SK-N-SH treated with all-trans-retinoic acid at 6 μM for 48 hours (cell line): ENCODE measurements at regions not wholly inside any gene's neighbourhood (a gene's known extent, or its start where the extent isn't known, plus 50 kb on each side); places are given as distances from the start of the nearest gene placed in this dataset.

ENCODE experiments used
- ATAC-seq: fragments of 200-7000 bp; cut with Tn5 transposase; 3 replicates; pipeline ENCODE4 v1.9.1; 2020; ENCODE audit warnings: mild to moderate bottlenecking, moderate library complexity
- ARNTL ChIP-seq: fragments of 450-650 bp; formaldehyde crosslinking; IDR thresholded peaks from 2 replicates; pipeline ENCODE4 v1.5.0; 2020; ENCODE audit warnings: low read depth, mild to moderate bottlenecking, moderate library complexity, borderline replicate concordance
- CSDC2 ChIP-seq: fragments of 250-450 bp; sonication (Bioruptor Pico); IDR thresholded peaks from 2 replicates; pipeline ENCODE4 v1.5.0; 2020; ENCODE audit warnings: mild to moderate bottlenecking, moderate library complexity
- GLIS3 ChIP-seq: fragments of 250-450 bp; sonication (Bioruptor Pico); IDR thresholded peaks from 2 replicates; pipeline ENCODE4 v1.5.0; 2020; ENCODE audit warnings: mild to moderate bottlenecking, moderate library complexity
- ISL1 ChIP-seq: fragments of 250-450 bp; sonication (Bioruptor Pico); IDR thresholded peaks from 2 replicates; pipeline ENCODE4 v2.1.2; 2022; ENCODE audit warnings: mild to moderate bottlenecking, moderate library complexity
- OSR1 ChIP-seq: fragments of 250-450 bp; sonication (Bioruptor Pico); IDR thresholded peaks from 2 replicates; pipeline ENCODE4 v1.8.0; 2022; ENCODE audit warnings: moderate library complexity, mild to moderate bottlenecking, inconsistent platforms
- PPARA ChIP-seq: fragments of 250-450 bp; sonication (Bioruptor Pico); IDR thresholded peaks from 2 replicates; pipeline ENCODE4 v1.5.0; 2020; ENCODE audit warnings: mild to moderate bottlenecking, borderline replicate concordance
- RARB ChIP-seq: fragments of 250-450 bp; sonication (Bioruptor Pico); IDR thresholded peaks from 2 replicates; pipeline ENCODE4 v1.8.0; 2021; ENCODE audit warnings: mild to moderate bottlenecking, moderate library complexity
- SNAI2 ChIP-seq: fragments of 250-450 bp; sonication (Bioruptor Pico); IDR thresholded peaks from 2 replicates; pipeline ENCODE4 v1.5.0; 2020; ENCODE audit warnings: mild to moderate bottlenecking, moderate library complexity
- TCF4 ChIP-seq: fragments of 250-450 bp; sonication (Bioruptor Pico); IDR thresholded peaks from 2 replicates; pipeline ENCODE4 v1.8.0; 2021; ENCODE audit warnings: mild to moderate bottlenecking, moderate library complexity, borderline replicate concordance
- ZC3H10 ChIP-seq: fragments of 250-450 bp; sonication (Bioruptor Pico); IDR thresholded peaks from 2 replicates; pipeline ENCODE4 v1.5.1; 2021; ENCODE audit warnings: mild to moderate bottlenecking, moderate library complexity
- ZFP3 ChIP-seq: fragments of 250-450 bp; sonication (Bioruptor Pico); IDR thresholded peaks from 2 replicates; pipeline ENCODE4 v1.5.0; 2020; ENCODE audit warnings: mild to moderate bottlenecking, moderate library complexity
- ZFP30 ChIP-seq: fragments of 450-650 bp; formaldehyde crosslinking; IDR thresholded peaks from 2 replicates; pipeline ENCODE4 v1.5.0; 2022; ENCODE audit warnings: mild to moderate bottlenecking, moderate library complexity
- ZNF565 ChIP-seq: fragments of 450-650 bp; formaldehyde crosslinking; conservative IDR thresholded peaks from 2 replicates; pipeline ENCODE4 v1.5.0; 2020; ENCODE audit warnings: low read depth, mild to moderate bottlenecking, moderate library complexity
- ZNF8 ChIP-seq: fragments of 450-650 bp; formaldehyde crosslinking; IDR thresholded peaks from 2 replicates; pipeline ENCODE4 v1.5.0; 2020; ENCODE audit warnings: mild to moderate bottlenecking, moderate library complexity
- TF ChIP-seq, protein P1 (sequence below): fragments of 250-450 bp; sonication (Bioruptor Pico); IDR thresholded peaks from 2 replicates; pipeline ENCODE4 v1.8.0; 2020; ENCODE audit warnings: mild to moderate bottlenecking, moderate library complexity, borderline replicate concordance
- TF ChIP-seq, protein P2 (sequence below): fragments of 250-450 bp; sonication (Bioruptor Pico); IDR thresholded peaks from 2 replicates; pipeline ENCODE4 v1.5.1; 2021; ENCODE audit warnings: mild to moderate bottlenecking, moderate library complexity
- TF ChIP-seq, protein P3 (sequence below): fragments of 250-450 bp; sonication (Bioruptor Pico); IDR thresholded peaks from 2 replicates; pipeline ENCODE4 v1.5.0; 2020; ENCODE audit warnings: mild to moderate bottlenecking, moderate library complexity
- TF ChIP-seq, protein P4 (sequence below): fragments of 250-450 bp; sonication (Bioruptor Pico); IDR thresholded peaks from 2 replicates; pipeline ENCODE4 v1.5.1; 2020; ENCODE audit warnings: low read depth, mild to moderate bottlenecking, moderate library complexity
- TF ChIP-seq, protein P5 (sequence below): fragments of 250-450 bp; sonication (Bioruptor Pico); IDR thresholded peaks from 2 replicates; pipeline ENCODE4 v1.8.0; 2021; ENCODE audit warnings: low read depth, mild to moderate bottlenecking, moderate library complexity, borderline replicate concordance

DNA sequence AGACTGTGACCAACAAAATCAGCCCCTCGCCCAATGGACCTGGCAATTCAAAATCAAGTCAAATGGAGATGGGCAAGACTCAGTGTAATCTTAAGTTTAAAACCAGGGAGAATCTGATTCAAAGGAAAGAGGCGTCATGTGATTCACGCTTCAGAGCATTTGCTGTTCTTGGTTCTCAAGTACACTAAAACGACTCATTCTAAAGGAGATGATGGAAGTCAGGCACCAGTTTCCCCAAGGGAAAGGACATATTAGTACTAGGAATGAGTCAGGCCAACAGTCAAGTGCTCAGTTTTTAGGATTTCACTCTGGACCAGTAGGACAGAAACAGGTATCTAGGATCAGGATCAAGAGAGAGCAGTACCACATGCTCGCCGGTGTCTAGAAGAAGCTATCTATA, 429.6 kb downstream of the PLPP3 start:
- ATAC-seq: no peak
- TF ChIP-seq ARNTL (CRISPR knock-in tag): no peak
- TF ChIP-seq RARB: no peak
- TF ChIP-seq OSR1 (CRISPR knock-in tag): no peak
- no peak for TF ChIP-seq GLIS3 (CRISPR knock-in tag)
- TF ChIP-seq, protein P1, sequence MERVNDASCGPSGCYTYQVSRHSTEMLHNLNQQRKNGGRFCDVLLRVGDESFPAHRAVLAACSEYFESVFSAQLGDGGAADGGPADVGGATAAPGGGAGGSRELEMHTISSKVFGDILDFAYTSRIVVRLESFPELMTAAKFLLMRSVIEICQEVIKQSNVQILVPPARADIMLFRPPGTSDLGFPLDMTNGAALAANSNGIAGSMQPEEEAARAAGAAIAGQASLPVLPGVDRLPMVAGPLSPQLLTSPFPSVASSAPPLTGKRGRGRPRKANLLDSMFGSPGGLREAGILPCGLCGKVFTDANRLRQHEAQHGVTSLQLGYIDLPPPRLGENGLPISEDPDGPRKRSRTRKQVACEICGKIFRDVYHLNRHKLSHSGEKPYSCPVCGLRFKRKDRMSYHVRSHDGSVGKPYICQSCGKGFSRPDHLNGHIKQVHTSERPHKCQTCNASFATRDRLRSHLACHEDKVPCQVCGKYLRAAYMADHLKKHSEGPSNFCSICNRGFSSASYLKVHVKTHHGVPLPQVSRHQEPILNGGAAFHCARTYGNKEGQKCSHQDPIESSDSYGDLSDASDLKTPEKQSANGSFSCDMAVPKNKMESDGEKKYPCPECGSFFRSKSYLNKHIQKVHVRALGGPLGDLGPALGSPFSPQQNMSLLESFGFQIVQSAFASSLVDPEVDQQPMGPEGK (CRISPR knock-in tag): no peak
- TF ChIP-seq, protein P2, sequence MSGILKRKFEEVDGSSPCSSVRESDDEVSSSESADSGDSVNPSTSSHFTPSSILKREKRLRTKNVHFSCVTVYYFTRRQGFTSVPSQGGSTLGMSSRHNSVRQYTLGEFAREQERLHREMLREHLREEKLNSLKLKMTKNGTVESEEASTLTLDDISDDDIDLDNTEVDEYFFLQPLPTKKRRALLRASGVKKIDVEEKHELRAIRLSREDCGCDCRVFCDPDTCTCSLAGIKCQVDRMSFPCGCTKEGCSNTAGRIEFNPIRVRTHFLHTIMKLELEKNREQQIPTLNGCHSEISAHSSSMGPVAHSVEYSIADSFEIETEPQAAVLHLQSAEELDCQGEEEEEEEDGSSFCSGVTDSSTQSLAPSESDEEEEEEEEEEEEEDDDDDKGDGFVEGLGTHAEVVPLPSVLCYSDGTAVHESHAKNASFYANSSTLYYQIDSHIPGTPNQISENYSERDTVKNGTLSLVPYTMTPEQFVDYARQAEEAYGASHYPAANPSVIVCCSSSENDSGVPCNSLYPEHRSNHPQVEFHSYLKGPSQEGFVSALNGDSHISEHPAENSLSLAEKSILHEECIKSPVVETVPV (CRISPR knock-in tag): no peak
- no peak for TF ChIP-seq SNAI2 (CRISPR knock-in tag)
- TF ChIP-seq CSDC2 (CRISPR knock-in tag): no peak
- no peak for TF ChIP-seq ZC3H10
- no peak for TF ChIP-seq ZNF8 (CRISPR knock-in tag)
- no peak for TF ChIP-seq ISL1 (CRISPR knock-in tag)
- TF ChIP-seq, protein P3, sequence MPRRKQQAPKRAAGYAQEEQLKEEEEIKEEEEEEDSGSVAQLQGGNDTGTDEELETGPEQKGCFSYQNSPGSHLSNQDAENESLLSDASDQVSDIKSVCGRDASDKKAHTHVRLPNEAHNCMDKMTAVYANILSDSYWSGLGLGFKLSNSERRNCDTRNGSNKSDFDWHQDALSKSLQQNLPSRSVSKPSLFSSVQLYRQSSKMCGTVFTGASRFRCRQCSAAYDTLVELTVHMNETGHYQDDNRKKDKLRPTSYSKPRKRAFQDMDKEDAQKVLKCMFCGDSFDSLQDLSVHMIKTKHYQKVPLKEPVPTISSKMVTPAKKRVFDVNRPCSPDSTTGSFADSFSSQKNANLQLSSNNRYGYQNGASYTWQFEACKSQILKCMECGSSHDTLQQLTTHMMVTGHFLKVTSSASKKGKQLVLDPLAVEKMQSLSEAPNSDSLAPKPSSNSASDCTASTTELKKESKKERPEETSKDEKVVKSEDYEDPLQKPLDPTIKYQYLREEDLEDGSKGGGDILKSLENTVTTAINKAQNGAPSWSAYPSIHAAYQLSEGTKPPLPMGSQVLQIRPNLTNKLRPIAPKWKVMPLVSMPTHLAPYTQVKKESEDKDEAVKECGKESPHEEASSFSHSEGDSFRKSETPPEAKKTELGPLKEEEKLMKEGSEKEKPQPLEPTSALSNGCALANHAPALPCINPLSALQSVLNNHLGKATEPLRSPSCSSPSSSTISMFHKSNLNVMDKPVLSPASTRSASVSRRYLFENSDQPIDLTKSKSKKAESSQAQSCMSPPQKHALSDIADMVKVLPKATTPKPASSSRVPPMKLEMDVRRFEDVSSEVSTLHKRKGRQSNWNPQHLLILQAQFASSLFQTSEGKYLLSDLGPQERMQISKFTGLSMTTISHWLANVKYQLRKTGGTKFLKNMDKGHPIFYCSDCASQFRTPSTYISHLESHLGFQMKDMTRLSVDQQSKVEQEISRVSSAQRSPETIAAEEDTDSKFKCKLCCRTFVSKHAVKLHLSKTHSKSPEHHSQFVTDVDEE (CRISPR knock-in tag): no peak
- TF ChIP-seq, protein P4, sequence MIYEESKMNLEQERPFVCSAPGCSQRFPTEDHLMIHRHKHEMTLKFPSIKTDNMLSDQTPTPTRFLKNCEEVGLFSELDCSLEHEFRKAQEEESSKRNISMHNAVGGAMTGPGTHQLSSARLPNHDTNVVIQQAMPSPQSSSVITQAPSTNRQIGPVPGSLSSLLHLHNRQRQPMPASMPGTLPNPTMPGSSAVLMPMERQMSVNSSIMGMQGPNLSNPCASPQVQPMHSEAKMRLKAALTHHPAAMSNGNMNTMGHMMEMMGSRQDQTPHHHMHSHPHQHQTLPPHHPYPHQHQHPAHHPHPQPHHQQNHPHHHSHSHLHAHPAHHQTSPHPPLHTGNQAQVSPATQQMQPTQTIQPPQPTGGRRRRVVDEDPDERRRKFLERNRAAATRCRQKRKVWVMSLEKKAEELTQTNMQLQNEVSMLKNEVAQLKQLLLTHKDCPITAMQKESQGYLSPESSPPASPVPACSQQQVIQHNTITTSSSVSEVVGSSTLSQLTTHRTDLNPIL (CRISPR knock-in tag): no peak
- TF ChIP-seq ZFP30: no peak
- TF ChIP-seq TCF4 (CRISPR knock-in tag): no peak
- TF ChIP-seq, protein P5, sequence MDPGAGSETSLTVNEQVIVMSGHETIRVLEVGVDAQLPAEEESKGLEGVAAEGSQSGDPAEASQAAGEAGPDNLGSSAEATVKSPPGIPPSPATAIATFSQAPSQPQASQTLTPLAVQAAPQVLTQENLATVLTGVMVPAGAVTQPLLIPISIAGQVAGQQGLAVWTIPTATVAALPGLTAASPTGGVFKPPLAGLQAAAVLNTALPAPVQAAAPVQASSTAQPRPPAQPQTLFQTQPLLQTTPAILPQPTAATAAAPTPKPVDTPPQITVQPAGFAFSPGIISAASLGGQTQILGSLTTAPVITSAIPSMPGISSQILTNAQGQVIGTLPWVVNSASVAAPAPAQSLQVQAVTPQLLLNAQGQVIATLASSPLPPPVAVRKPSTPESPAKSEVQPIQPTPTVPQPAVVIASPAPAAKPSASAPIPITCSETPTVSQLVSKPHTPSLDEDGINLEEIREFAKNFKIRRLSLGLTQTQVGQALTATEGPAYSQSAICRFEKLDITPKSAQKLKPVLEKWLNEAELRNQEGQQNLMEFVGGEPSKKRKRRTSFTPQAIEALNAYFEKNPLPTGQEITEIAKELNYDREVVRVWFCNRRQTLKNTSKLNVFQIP: no peak
- TF ChIP-seq PPARA (CRISPR knock-in tag): no peak

DNA sequence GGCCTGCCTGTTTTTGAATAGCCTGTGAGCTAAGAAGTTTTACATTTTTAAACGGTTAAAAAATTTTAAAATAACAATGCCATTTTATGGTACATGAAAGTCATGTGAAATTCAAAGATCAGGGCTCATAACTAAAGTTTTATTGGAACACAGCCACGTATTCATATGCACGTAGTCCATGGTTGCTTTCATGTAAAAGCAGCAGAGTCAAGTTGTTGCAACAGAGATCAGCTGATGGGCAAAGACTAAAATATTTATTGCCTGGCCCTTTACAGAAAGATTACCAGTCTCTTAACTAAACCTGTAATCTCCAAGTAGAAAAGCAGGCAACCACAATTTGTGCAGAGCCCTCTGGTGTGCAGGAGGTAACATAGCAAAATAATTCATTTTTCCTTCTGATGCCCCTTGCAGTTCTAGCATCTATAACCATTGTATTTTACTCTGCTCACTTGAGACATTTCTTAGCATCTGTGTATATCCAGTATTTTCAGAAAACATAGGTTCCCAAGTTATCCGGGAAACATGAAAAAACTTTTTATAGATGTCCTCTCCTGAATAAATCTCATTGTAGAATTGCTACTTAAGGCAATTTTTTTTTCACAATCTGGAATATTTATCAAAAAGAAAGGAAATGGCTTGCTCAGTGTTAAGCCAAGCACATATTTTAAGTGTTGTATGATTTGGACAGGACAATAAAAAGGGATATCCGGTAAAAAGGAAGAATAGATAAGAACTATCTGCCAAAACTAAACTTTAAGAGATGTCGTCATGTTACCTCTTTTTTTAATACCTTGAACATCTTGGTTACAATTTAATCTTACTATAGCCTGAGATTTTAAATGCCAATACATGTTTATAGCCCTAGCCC, 430.8 kb downstream of the PLPP3 start:
- no peak for ATAC-seq

More for the DNA sequence above, 430.8 kb downstream of the PLPP3 start:
- TF ChIP-seq, protein P3 (CRISPR knock-in tag): no peak
- no peak for TF ChIP-seq ZNF565
- TF ChIP-seq ZNF8 (CRISPR knock-in tag): no peak
- TF ChIP-seq ZFP3: no peak
- TF ChIP-seq PPARA (CRISPR knock-in tag): no peak
